ENCODE measurements at regions not wholly inside any gene's neighbourhood (a gene's known extent, or its start where the extent isn't known, plus 50 kb on each side); places are given as distances from the start of the nearest gene placed in this dataset.

- DNase-seq (ENCODE audit: low spot score) (no peak), ATAC-seq (ENCODE audit: low FRiP score) (no peak)
- TF ChIP-seq, protein P1, sequence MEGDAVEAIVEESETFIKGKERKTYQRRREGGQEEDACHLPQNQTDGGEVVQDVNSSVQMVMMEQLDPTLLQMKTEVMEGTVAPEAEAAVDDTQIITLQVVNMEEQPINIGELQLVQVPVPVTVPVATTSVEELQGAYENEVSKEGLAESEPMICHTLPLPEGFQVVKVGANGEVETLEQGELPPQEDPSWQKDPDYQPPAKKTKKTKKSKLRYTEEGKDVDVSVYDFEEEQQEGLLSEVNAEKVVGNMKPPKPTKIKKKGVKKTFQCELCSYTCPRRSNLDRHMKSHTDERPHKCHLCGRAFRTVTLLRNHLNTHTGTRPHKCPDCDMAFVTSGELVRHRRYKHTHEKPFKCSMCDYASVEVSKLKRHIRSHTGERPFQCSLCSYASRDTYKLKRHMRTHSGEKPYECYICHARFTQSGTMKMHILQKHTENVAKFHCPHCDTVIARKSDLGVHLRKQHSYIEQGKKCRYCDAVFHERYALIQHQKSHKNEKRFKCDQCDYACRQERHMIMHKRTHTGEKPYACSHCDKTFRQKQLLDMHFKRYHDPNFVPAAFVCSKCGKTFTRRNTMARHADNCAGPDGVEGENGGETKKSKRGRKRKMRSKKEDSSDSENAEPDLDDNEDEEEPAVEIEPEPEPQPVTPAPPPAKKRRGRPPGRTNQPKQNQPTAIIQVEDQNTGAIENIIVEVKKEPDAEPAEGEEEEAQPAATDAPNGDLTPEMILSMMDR (IDR thresholded peaks at IDR 0.05): no peak
Measured at GRCh38 chr16:64065523-64065922, 1056.3 kb downstream of the CDH11 start.

DNA sequence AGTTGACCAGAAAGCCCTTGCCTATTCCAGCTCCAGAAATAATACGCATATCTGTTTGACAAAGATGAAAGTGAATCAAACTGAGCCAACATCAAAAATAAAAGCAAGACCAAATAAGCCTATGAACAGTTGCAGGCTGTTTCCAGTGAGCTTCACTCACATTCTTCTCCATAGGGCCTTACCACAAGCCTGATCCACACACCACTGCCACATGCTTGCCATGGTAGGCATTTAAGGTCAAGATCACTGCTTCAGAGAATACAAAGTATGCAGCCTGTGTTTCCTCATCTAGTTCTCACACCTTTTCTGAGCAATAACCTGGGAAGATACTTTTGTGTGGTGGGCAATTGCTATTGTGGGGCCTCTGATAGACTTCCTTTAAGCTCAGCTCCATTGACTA, 1060.2 kb downstream of the CDH11 start:
- TF ChIP-seq, protein P1 (IDR thresholded peaks at IDR 0.05): no peak
- DNase-seq (ENCODE audit: low spot score): no peak
- no peak for ATAC-seq (ENCODE audit: low FRiP score)

- DNase-seq (ENCODE audit: low spot score) (no peak), ATAC-seq (ENCODE audit: low FRiP score) (no peak)
- TF ChIP-seq, protein P1 (IDR thresholded peaks at IDR 0.05): no peak
Measured at GRCh38 chr16:64060631-64061030, 1061.2 kb downstream of the CDH11 start.

GRCh38 chr16:64058685-64059084, 1063.2 kb downstream of the CDH11 start:
- DNase-seq (ENCODE audit: low spot score) (no peak), ATAC-seq (ENCODE audit: low FRiP score) (no peak)
- TF ChIP-seq, protein P1 (IDR thresholded peaks at IDR 0.05): no peak

- ATAC-seq (ENCODE audit: low FRiP score): no peak
Measured at GRCh38 chr16:64051824-64052223, 1070.0 kb downstream of the CDH11 start.

GRCh38 chr16:64047878-64048277, 1074.0 kb downstream of the CDH11 start:
- DNase-seq (ENCODE audit: low spot score) (no peak), ATAC-seq (ENCODE audit: low FRiP score) (no peak)
- TF ChIP-seq, protein P1 (IDR thresholded peaks at IDR 0.05): no peak

More at GRCh38 chr16:64051824-64052223, 1070.0 kb downstream of the CDH11 start:
- no peak for DNase-seq (ENCODE audit: low spot score)
- TF ChIP-seq, protein P1 (IDR thresholded peaks at IDR 0.05): no peak

DNA sequence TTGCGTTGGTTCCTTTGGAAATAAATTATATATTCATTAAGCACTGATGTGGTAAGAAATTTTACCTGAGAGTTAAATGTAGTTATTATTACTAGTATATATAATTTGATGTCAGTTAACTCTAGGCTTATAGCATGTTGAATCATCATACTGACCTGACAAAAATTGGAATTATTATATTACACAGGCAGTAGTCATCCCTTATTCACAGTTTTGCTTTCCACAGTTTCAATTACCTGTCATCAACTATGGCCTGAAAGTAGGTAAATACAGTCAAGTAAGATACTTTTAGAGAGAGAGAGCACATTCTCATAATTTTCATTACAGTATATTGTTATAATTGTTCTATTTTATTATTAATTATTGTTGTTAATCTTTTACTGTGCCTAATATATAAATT, 1074.7 kb downstream of the CDH11 start:
- DNase-seq (ENCODE audit: low spot score): no peak
- ATAC-seq (ENCODE audit: low FRiP score): no peak
- TF ChIP-seq, protein P1 (IDR thresholded peaks at IDR 0.05): no peak

Measured in omental fat pad (tissue), 3 donors.